ENCODE measurements at regions not wholly inside any gene's neighbourhood (a gene's known extent, or its start where the extent isn't known, plus 50 kb on each side); places are given as distances from the start of the nearest gene placed in this dataset.
"Not testable (repeated sequence)": the region's sequence is repeated elsewhere in the genome, so short reads cannot be mapped to it uniquely, and the experiment has no call there.

DNA sequence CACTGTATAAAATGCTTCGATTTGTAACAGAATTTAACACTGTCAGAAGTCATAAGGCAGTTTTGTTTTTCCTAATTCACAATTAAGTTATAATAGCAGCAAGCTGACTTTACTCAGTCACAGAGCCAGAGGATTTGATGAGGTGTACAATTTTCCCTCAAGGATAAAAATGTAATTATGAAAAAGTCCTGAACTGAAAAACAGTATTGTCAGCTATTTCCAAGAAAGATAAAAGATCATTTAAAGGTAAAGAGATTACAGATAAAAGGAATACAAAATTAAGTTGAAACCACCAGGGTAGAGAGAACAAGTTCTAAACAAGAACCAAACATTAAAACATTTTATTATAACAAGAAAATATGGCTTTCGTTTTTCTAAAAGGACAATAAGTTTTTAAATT, 86.8 kb upstream of the ZFP42 start:
- TF ChIP-seq, protein P1, sequence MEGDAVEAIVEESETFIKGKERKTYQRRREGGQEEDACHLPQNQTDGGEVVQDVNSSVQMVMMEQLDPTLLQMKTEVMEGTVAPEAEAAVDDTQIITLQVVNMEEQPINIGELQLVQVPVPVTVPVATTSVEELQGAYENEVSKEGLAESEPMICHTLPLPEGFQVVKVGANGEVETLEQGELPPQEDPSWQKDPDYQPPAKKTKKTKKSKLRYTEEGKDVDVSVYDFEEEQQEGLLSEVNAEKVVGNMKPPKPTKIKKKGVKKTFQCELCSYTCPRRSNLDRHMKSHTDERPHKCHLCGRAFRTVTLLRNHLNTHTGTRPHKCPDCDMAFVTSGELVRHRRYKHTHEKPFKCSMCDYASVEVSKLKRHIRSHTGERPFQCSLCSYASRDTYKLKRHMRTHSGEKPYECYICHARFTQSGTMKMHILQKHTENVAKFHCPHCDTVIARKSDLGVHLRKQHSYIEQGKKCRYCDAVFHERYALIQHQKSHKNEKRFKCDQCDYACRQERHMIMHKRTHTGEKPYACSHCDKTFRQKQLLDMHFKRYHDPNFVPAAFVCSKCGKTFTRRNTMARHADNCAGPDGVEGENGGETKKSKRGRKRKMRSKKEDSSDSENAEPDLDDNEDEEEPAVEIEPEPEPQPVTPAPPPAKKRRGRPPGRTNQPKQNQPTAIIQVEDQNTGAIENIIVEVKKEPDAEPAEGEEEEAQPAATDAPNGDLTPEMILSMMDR (IDR thresholded peaks at IDR 0.05; ENCODE audit: low read depth, low read length), result no peak
- no peak overlapping the region for H3K4me3 ChIP-seq (replicated peaks in 1 of 2; ENCODE audit: low read depth in 2 of 2, low read length in 2 of 2)
- no peak for DNase-seq (ENCODE audit: low read depth in 2 of 2)

DNA sequence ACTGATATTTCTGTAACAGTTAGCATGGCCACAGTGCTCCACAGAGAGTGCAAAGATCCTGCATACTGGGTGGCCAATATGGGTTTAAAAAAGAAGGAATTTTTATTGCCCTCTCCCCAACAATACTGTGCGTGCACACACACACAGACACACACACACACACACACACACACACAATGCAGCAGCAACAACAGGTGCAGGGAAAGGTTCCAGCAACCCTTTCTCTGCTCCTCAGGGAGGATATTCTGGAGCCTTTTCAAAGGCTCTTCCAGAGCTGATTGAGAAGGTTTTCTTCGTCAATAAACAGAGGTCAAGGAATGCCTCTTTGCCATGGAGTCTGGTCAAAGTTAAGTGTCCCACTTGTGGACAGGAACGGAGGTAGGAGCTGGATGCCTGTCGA, 84.8 kb upstream of the ZFP42 start:
- DNase-seq (ENCODE audit: low read depth in 2 of 2), result no peak

GRCh38 chr4:187915406-187915805, 80.2 kb upstream of the ZFP42 start:
- H3K4me3 ChIP-seq (replicated peaks in 1 of 2; ENCODE audit: low read depth in 2 of 2, low read length in 2 of 2); DNase-seq (ENCODE audit: low read depth in 2 of 2): not testable (repeated sequence)

More for the DNA sequence above, 84.8 kb upstream of the ZFP42 start:
- TF ChIP-seq, protein P1 (IDR thresholded peaks at IDR 0.05; ENCODE audit: low read depth, low read length), result no peak
- no peak overlapping the region for H3K4me3 ChIP-seq (replicated peaks in 1 of 2; ENCODE audit: low read depth in 2 of 2, low read length in 2 of 2)

DNA sequence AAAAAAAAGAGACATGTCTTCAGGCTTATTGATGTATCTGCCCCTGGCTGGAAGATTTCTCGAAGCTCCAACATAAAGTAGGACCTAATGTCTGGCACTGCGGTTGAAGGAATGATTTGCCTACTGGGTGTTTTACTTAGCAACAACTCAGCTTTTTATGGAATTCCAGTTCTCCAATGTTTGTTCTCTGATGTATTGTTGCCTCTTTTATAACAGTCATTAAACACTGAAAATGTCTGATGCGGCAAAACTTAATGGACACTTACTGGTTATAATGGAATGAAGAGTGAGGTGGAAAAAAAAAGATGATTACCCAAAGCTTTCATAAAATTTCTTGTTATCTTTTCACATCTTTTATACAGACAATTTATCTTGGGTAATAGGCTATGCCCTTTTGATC, 75.6 kb upstream of the ZFP42 start:
- no peak for DNase-seq (ENCODE audit: low read depth in 2 of 2)
- TF ChIP-seq, protein P1 (IDR thresholded peaks at IDR 0.05; ENCODE audit: low read depth, low read length), result no peak
- no peak overlapping the region for H3K4me3 ChIP-seq (replicated peaks in 1 of 2; ENCODE audit: low read depth in 2 of 2, low read length in 2 of 2)

DNA sequence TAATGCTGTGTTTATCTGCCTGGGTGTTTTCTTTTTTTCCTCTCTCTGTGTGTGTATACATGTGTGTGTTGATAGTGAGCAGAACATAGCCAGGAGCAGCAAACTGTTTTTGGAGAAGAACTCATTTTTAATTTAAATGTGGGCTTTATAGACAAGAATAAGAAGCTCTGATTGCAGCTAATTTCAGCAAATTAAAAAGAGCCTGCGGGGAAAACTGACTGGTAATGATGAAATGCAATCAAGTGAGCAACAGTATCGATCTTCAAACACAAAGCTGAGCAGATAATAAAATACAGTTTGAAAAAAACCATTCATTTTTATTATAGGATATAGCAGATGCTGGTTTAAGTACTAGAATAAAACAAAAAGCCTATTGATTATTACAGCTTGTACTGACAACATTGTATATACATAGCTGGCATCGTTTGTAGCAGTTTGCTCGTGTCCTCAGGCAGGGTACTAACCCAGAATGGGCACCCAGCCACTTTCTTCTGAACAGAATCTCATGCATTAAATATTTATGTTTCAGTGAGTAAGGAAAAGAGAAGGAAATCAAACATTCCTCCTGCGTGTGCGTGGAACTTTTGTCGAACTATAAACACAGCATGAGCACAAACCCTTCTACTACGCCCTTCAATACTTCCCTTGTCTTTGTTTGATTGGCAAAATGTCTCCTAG, 73.5 kb upstream of the ZFP42 start:
- TF ChIP-seq, protein P1 (IDR thresholded peaks at IDR 0.05; ENCODE audit: low read depth, low read length), result no peak
- peak in 1 of 2 donors; percentile 5 for DNase-seq (ENCODE audit: low read depth in 2 of 2)
- no peak overlapping the region for H3K4me3 ChIP-seq (replicated peaks in 1 of 2; ENCODE audit: low read depth in 2 of 2, low read length in 2 of 2)

DNA sequence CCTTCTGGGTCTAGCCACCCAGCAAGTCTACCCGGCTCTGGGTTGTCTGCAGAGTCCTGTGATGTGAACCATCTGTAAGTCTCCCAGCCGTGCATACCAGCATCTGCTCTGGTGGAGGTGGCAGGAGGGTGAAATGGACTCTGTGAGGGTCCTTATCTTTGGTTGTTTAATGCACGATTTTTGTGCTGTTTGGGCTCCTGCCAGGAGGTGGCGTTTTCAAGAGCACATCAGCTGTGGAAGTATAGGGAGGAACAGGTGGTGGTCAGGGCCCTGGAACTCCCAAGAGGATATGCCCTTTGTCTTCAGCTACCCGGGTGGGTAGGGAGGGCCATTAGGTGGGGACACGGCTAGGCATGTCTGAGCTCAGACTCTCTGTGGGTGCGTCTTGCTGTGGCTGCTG, 66.5 kb upstream of the ZFP42 start:
- peak in 1 of 2 donors; percentile 6 for DNase-seq (ENCODE audit: low read depth in 2 of 2)
- TF ChIP-seq, protein P1 (IDR thresholded peaks at IDR 0.05; ENCODE audit: low read depth, low read length), result peak; percentile 24
- H3K4me3 ChIP-seq (replicated peaks in 1 of 2; ENCODE audit: low read depth in 2 of 2, low read length in 2 of 2), result no peak overlapping the region

- no peak for DNase-seq (ENCODE audit: low read depth in 2 of 2)
- H3K4me3 ChIP-seq (replicated peaks in 1 of 2; ENCODE audit: low read depth in 2 of 2, low read length in 2 of 2), result no peak overlapping the region
- TF ChIP-seq, protein P1 (IDR thresholded peaks at IDR 0.05; ENCODE audit: low read depth, low read length), result no peak
These were observed 60.8 kb upstream of the ZFP42 start for GRCh38 chr4:187934766-187935165.

Data from cardiac fibroblast (primary cell).